K562 (cell line): ENCODE measurements at regions not wholly inside any gene's neighbourhood (a gene's known extent, or its start where the extent isn't known, plus 50 kb on each side); places are given as distances from the start of the nearest gene placed in this dataset.

Experiments
- ATAC-seq: fragments of 200-7000 bp; cut with Tn5 transposase; 3 replicates; pipeline ENCODE4 v1.9.1; 2020; ENCODE audit warnings: moderate library complexity
- BruUV-seq: library from RNA; stranded (reverse); fragments of 400-500 nt; replicated peaks from 2 replicates; lab custom pipeline; 2021; lab: Mats Ljungman, UMichigan
- CTCF ChIA-PET: fragments of 300-600 bp; formaldehyde crosslinking; extraction: SDS; loops from one replicate; lab custom pipeline; 2021; ENCODE audit warnings: low intra/inter-chr PET ratio; lab: Yijun Ruan, JAX
- POLR2A ChIA-PET: fragments of 300-600, 350-650 bp; sonication (Branson Sonifier 250); formaldehyde crosslinking; extraction: SDS; loops from one replicate; lab custom pipeline; 2021; ENCODE audit warnings: antibody characterized with exemption, inconsistent platforms; lab: Yijun Ruan, JAX
- DNase-seq, 4 experiments: peaks; one replicate each; pipeline versions ENCODE4 v3.0.0 to v3.0.0-alpha.2; 2011 to 2018; ENCODE audit warnings: low spot score in 3 of 4, mixed read lengths in 3 of 4; ENCODE audit errors: extremely low read depth in 1 of 4
- FAIRE-seq: peaks from 2 replicates; lab custom pipeline; 2011; peaks lifted over from hg19 to GRCh38; lab: Jason Lieb, UNC
- H2AFZ ChIP-seq: 2 replicates; pipeline ENCODE4 v1.6.0; 2011; ENCODE audit warnings: low read depth, low read length, control low read depth, inconsistent platforms
- H3K27ac ChIP-seq: fragments of 200-600 bp; 3 replicates; pipeline ENCODE4 v1.8.0; 2011; ENCODE audit warnings: low read depth, mild to moderate bottlenecking, control low read depth, inconsistent platforms, low read length, moderate library complexity, mixed read lengths; ENCODE audit errors: extremely low read depth
- H3K27me3 ChIP-seq, 2 experiments: fragments of 300-600 bp in 1 of 2; 2 replicates in 1 of 2; 3 replicates in 1 of 2; pipeline versions ENCODE4 v1.6.0 to v1.8.0; 2011; ENCODE audit warnings: inconsistent platforms in 2 of 2, low read length in 2 of 2, mild to moderate bottlenecking in 1 of 2, mixed read lengths in 1 of 2, moderate library complexity in 1 of 2; ENCODE audit not compliant: control insufficient read depth in 2 of 2, insufficient read depth in 2 of 2
- H3K36me3 ChIP-seq: fragments of 300-600 bp; 3 replicates; pipeline ENCODE4 v1.8.0; 2011; ENCODE audit warnings: mild to moderate bottlenecking, low read length, inconsistent platforms; ENCODE audit not compliant: control insufficient read depth, insufficient read depth
- H3K4me1 ChIP-seq, 2 experiments: fragments of 200-600 bp in 1 of 2; replicated peaks in 1 of 2; 2 replicates in 1 of 2; 3 replicates in 1 of 2; pipeline versions ENCODE4 v1.5.1 to v1.8.0; 2011; ENCODE audit warnings: inconsistent platforms in 2 of 2, low read length in 2 of 2, mild to moderate bottlenecking in 1 of 2, mixed read lengths in 1 of 2, moderate library complexity in 1 of 2; ENCODE audit not compliant: control insufficient read depth in 2 of 2, insufficient read depth in 2 of 2
- H3K4me2 ChIP-seq: 2 replicates; pipeline ENCODE4 v1.6.1; 2011; ENCODE audit warnings: low read length, control low read depth, inconsistent platforms, mixed read lengths; ENCODE audit not compliant: insufficient read depth
- H3K4me3 ChIP-seq: fragments of 200-600 bp; sonication (generic), shearing (Covaris generic); 2 replicates; pipeline ENCODE4 v1.5.1; 2016; ENCODE audit warnings: control low read depth, inconsistent platforms
- H3K79me2 ChIP-seq: fragments of 200-600 bp; 3 replicates; pipeline ENCODE4 v1.8.0; 2011; ENCODE audit warnings: low read length, inconsistent platforms; ENCODE audit not compliant: control insufficient read depth, insufficient read depth
- H3K9ac ChIP-seq, 2 experiments: 2 replicates each; pipeline versions ENCODE4 v1.6.0 to v1.6.1; 2011; ENCODE audit warnings: low read depth in 2 of 2, low read length in 2 of 2, control low read depth in 1 of 2, inconsistent platforms in 1 of 2, mild to moderate bottlenecking in 1 of 2, mixed read lengths in 1 of 2; ENCODE audit not compliant: insufficient read depth in 1 of 2
- H3K9me1 ChIP-seq: one replicate; pipeline ENCODE4 v1.6.0; 2011; ENCODE audit warnings: inconsistent platforms, mild to moderate bottlenecking, low read length, moderate library complexity; ENCODE audit not compliant: control insufficient read depth, insufficient read depth
- H3K9me3 ChIP-seq: replicated peaks from 2 replicates; pipeline ENCODE4 v1.5.1; 2011; ENCODE audit warnings: low read depth, low read length, inconsistent platforms; ENCODE audit not compliant: control insufficient read depth, insufficient read depth
- H4K20me1 ChIP-seq: replicated peaks from 2 replicates; pipeline ENCODE4 v1.6.1; 2011; ENCODE audit warnings: low read length, inconsistent platforms, mixed read lengths; ENCODE audit not compliant: control insufficient read depth, insufficient read depth
- ETV6 ChIP-seq, 3 experiments: fragments of 150-350 bp in 1 of 3; sonication (generic) in 1 of 3; formaldehyde crosslinking in 1 of 3; IDR thresholded peaks; 2 replicates each; pipeline versions ENCODE4 v1.6.1 to v1.8.0; 2014 to 2022; ENCODE audit warnings: borderline replicate concordance in 2 of 3, low read depth in 2 of 3, antibody characterized with exemption in 1 of 3, low read length in 1 of 3, mild to moderate bottlenecking in 1 of 3, missing genetic modification reagents in 1 of 3
- FOSL1 ChIP-seq: fragments of 200-800 bp; sonication (Bioruptor generic); conservative IDR thresholded peaks from 2 replicates; pipeline ENCODE4 v1.6.1; 2016; ENCODE audit warnings: missing genetic modification characterization, missing compliant biosample characterization
- MCM5 ChIP-seq: fragments of 450-650 bp; IDR thresholded peaks from 2 replicates; pipeline ENCODE4 v1.6.1; 2016; ENCODE audit warnings: low read depth
- RAD51 ChIP-seq: fragments of 450-650 bp; IDR thresholded peaks from 2 replicates; pipeline ENCODE4 v1.7.1; 2016; ENCODE audit warnings: low read depth, mild to moderate bottlenecking, borderline replicate concordance
- ZNF75A ChIP-seq: fragments of 450-650 bp; formaldehyde crosslinking; IDR thresholded peaks from 2 replicates; pipeline ENCODE4 v1.4.0; 2020; ENCODE audit warnings: mild to moderate bottlenecking
- WGBS: fragments of 100-300 bp; shearing (Covaris generic); methylation state at CpG from one replicate; pipeline ENCODE4 v1.1.6; 2016; ENCODE audit warnings: low coverage, mixed read lengths; ENCODE audit not compliant: insufficient coverage; ENCODE audit errors: missing lambda C conversion rate; 5-methylcytosine and 5-hydroxymethylcytosine counted together
- in situ Hi-C: fragments of 300-500 bp; cut with MboI; formaldehyde crosslinking; loops from 4 replicates; pipeline ENCODE4 v1.15.0; 2018; ENCODE audit warnings: inconsistent platforms, mixed read lengths
- intact Hi-C: fragments of 100-400 bp; cut with micrococcal nuclease; formaldehyde crosslinking; loops from 2 replicates; pipeline ENCODE4 v1.14.2; 2022
- TF ChIP-seq, protein P1 (sequence below): sonication (generic); formaldehyde crosslinking; IDR thresholded peaks from 2 replicates; pipeline ENCODE4 v1.5.0; 2020; ENCODE audit warnings: missing genetic modification reagents
- TF ChIP-seq, protein P2 (sequence below): sonication (generic); formaldehyde crosslinking; IDR thresholded peaks from 2 replicates; pipeline ENCODE4 v1.9.0; 2022; ENCODE audit warnings: mild to moderate bottlenecking, missing genetic modification reagents
- TF ChIP-seq, protein P3 (sequence below), 2 experiments: fragments of 450-650 bp in 1 of 2; sonication (generic) in 1 of 2; formaldehyde crosslinking in 1 of 2; IDR thresholded peaks in 1 of 2; conservative IDR thresholded peaks in 1 of 2; 2 replicates each; pipeline versions ENCODE4 v1.6.1 to v1.8.1; 2016 to 2023; ENCODE audit warnings: mild to moderate bottlenecking in 2 of 2, moderate library complexity in 2 of 2, inconsistent platforms in 1 of 2, missing genetic modification reagents in 1 of 2

DNA sequence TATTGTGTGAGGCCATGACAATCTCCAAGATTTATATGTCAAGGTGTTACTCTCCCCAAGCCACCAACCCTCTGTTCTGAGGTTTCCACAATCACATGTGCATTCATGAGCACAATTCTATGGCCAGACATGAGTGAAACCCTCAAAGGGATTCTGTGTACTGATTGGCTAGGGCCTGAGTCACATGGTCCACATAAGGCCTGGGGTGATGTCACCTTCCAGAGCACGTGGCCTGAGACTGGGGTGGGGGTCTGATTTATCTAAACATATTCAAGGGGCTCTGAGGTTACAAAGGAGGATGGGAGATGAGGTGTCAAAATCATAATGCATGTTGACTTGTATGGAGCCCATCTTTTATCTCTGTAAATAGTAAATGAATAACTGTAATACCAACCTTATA is 1369.9 kb upstream of the TMEM132C start (continued):
- TF ChIP-seq RAD51 (peak; percentile 66; the same call in 1 of the 2 replicates), FOSL1 (no peak), MCM5 (no peak)
- TF ChIP-seq, protein P1, sequence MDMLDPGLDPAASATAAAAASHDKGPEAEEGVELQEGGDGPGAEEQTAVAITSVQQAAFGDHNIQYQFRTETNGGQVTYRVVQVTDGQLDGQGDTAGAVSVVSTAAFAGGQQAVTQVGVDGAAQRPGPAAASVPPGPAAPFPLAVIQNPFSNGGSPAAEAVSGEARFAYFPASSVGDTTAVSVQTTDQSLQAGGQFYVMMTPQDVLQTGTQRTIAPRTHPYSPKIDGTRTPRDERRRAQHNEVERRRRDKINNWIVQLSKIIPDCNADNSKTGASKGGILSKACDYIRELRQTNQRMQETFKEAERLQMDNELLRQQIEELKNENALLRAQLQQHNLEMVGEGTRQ (CRISPR knock-in tag), result peak; percentile 58
- TF ChIP-seq, protein P2, sequence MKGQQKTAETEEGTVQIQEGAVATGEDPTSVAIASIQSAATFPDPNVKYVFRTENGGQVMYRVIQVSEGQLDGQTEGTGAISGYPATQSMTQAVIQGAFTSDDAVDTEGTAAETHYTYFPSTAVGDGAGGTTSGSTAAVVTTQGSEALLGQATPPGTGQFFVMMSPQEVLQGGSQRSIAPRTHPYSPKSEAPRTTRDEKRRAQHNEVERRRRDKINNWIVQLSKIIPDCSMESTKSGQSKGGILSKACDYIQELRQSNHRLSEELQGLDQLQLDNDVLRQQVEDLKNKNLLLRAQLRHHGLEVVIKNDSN (CRISPR knock-in tag), result peak; percentile 59
- TF ChIP-seq, protein P3, sequence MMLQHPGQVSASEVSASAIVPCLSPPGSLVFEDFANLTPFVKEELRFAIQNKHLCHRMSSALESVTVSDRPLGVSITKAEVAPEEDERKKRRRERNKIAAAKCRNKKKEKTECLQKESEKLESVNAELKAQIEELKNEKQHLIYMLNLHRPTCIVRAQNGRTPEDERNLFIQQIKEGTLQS (IDR thresholded peaks at IDR 0.05), result peak; percentile 70
- TF ChIP-seq, protein P3 (CRISPR knock-in tag; conservative IDR thresholded peaks at IDR 0.05), result no peak

DNA sequence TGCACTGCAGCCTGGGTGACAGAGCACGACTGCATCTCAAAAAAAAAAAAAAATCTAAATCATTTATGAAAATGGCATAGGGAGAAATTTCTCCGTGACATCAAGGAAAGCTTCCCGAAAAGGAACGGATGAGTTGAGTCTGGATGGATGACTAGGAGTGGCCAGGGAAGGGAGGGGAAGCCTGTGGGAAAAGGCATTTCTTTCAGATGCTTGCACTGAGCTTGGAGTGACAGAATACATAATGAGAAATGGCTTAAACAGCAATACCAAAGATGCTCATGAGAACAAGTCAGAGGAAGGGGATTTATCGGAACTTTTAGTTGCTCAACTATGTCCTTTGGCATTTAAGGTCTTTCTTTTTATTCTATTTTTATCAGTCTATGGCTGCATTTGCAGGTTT is 1369.2 kb upstream of the TMEM132C start:
- no peaks in the 10 kb centered on the region for H3K36me3 ChIP-seq
- no peak overlapping the region for H3K9ac ChIP-seq
- H3K79me2 ChIP-seq, result 0 out of 3 replicates have a peak, but pooled peaks cover 5% of the 10 kb centered on the region
- ATAC-seq (no peak), DNase-seq (no peak), FAIRE-seq (no peak)
- no peak overlapping the region for H2AFZ ChIP-seq
- no peaks in the 10 kb centered on the region for H4K20me1 ChIP-seq
- WGBS, result 73% methylated on average over 5 of the region's 5 CpGs
- POLR2A ChIA-PET, result no interaction called here
- no peaks in the 10 kb centered on the region for H3K9me1 ChIP-seq
- in situ Hi-C loops, result no loop called here
- CTCF ChIA-PET, result no interaction called here
- H3K27ac ChIP-seq, result no peak overlapping the region
- peaks cover 0 to 10% of the 10 kb centered on the region in 2 experiments; a peak in 4 of 5 replicates for H3K4me1 ChIP-seq
- H3K9me3 ChIP-seq, result no peaks in the 10 kb centered on the region
- no TSS peak for BruUV-seq
- peak; percentile 86; the same call in 1 of the 2 replicates for TF ChIP-seq ZNF75A (CRISPR knock-in tag)
- TF ChIP-seq ETV6 (IDR thresholded peaks at IDR 0.05; ENCODE audit: borderline replicate concordance in 1 of 2, low read depth in 2 of 2, low read length in 1 of 2), result no peak
- TF ChIP-seq ETV6 (CRISPR knock-in tag; IDR thresholded peaks at IDR 0.05; ENCODE audit: borderline replicate concordance), result no peak
- H3K4me2 ChIP-seq, result no peak overlapping the region
- H3K4me3 ChIP-seq, result no peak overlapping the region
- no peaks in the 10 kb centered on the region for H3K27me3 ChIP-seq
- intact Hi-C loops, result no loop called here
